Common myeloid progenitor, CD34-positive (primary cell): ENCODE measurements at regions not wholly inside any gene's neighbourhood (a gene's known extent, or its start where the extent isn't known, plus 50 kb on each side); places are given as distances from the start of the nearest gene placed in this dataset.

Experiments used
- CTCF ChIA-PET: fragments of 350-600 bp; sonication (Branson Sonifier 250); formaldehyde crosslinking; loops from one replicate; lab custom pipeline; 2021; ENCODE audit warnings: antibody characterized with exemption; lab: Charles Lee
- POLR2A ChIA-PET: fragments of 350-600 bp; sonication (Branson Sonifier 250); formaldehyde crosslinking; loops from one replicate; lab custom pipeline; 2021; ENCODE audit warnings: antibody characterized with exemption; lab: Charles Lee
- DNase-seq, 3 donors: peaks; one replicate each; pipeline versions ENCODE4 v3.0.0 to v3.0.0-alpha.2; 2013
- H3K27ac ChIP-seq, 2 experiments: 1 replicate in 1 of 2; 2 replicates in 1 of 2; pipeline ENCODE4 v1.7.0; 2013; ENCODE audit warnings: inconsistent platforms in 2 of 2, low read length in 2 of 2, mild to moderate bottlenecking in 2 of 2, low read depth in 1 of 2, moderate library complexity in 1 of 2; ENCODE audit not compliant: severe bottlenecking in 2 of 2, insufficient read depth in 1 of 2, poor library complexity in 1 of 2
- H3K27me3 ChIP-seq, 5 experiments: replicated peaks in 2 of 5; 1 replicate in 3 of 5; 2 replicates in 2 of 5; pipeline versions ENCODE4 v1.6.1 to v1.7.0; 2013; ENCODE audit warnings: low read length in 4 of 5, mild to moderate bottlenecking in 2 of 5, moderate library complexity in 2 of 5, inconsistent platforms in 1 of 5; ENCODE audit not compliant: insufficient read depth in 5 of 5, control insufficient read depth in 4 of 5
- H3K36me3 ChIP-seq, 4 experiments: 1 replicate in 2 of 4; 2 replicates in 2 of 4; pipeline versions ENCODE4 v1.6.1 to v1.7.0; 2013; ENCODE audit warnings: low read length in 3 of 4, control low read depth in 1 of 4, mild to moderate bottlenecking in 1 of 4; ENCODE audit not compliant: control insufficient read depth in 4 of 4, insufficient read depth in 4 of 4
- H3K4me1 ChIP-seq, 4 experiments: 1 replicate in 3 of 4; 2 replicates in 1 of 4; pipeline versions ENCODE4 v1.6.1 to v1.7.1; 2013; ENCODE audit warnings: low read length in 3 of 4, mild to moderate bottlenecking in 3 of 4, control low read depth in 1 of 4, inconsistent platforms in 1 of 4, moderate library complexity in 1 of 4; ENCODE audit not compliant: control insufficient read depth in 4 of 4, insufficient read depth in 4 of 4; ENCODE audit errors: control extremely low read depth in 1 of 4
- H3K4me3 ChIP-seq, 7 experiments: 1 replicate in 4 of 7; 2 replicates in 3 of 7; pipeline versions ENCODE4 v1.5.1 to v1.7.0; 2013; ENCODE audit warnings: mild to moderate bottlenecking in 7 of 7, low read length in 6 of 7, moderate library complexity in 6 of 7, inconsistent platforms in 2 of 7, low read depth in 2 of 7, control low read depth in 1 of 7; ENCODE audit not compliant: insufficient read depth in 4 of 7, control insufficient read depth in 1 of 7; ENCODE audit errors: extremely low read depth in 1 of 7
- H3K9me3 ChIP-seq, 5 experiments: 1 replicate in 4 of 5; 2 replicates in 1 of 5; pipeline versions ENCODE4 v1.6.1 to v1.7.1; 2013; ENCODE audit warnings: low read length in 4 of 5, mild to moderate bottlenecking in 2 of 5, inconsistent platforms in 1 of 5, low read depth in 1 of 5, moderate library complexity in 1 of 5; ENCODE audit not compliant: control insufficient read depth in 4 of 5, insufficient read depth in 2 of 5; ENCODE audit errors: control extremely low read depth in 1 of 5
- WGBS: methylation state at CpG from one replicate; pipeline ENCODE4 v1.1.5; 2013; ENCODE audit not compliant: insufficient coverage; 5-methylcytosine and 5-hydroxymethylcytosine counted together

- CTCF ChIA-PET = no interaction called here
- WGBS = no CpG with 5 or more reads among the region's 2 CpGs
Observed at GRCh38 chr14:48731260-48731659, 854.9 kb downstream of the RPS29 start.

GRCh38 chr14:48726080-48726642, 860.0 kb downstream of the RPS29 start:
- H3K4me1 ChIP-seq = no peaks in the 10 kb centered on the region
- H3K27ac ChIP-seq = no peak overlapping the region
- ChIA-PET CTCF (no interaction called here), POLR2A (no interaction called here)
- no peaks in the 10 kb centered on the region for H3K36me3 ChIP-seq
- H3K9me3 ChIP-seq = no peaks in the 10 kb centered on the region
- no peaks in the 10 kb centered on the region for H3K27me3 ChIP-seq
- H3K4me3 ChIP-seq = no peak overlapping the region
- 95% methylated on average over 6 of the region's 6 CpGs for WGBS
- no peak for DNase-seq

More at GRCh38 chr14:48731260-48731659, 854.9 kb downstream of the RPS29 start:
- Histone ChIP-seq H3K36me3 (no peaks in the 10 kb centered on the region), H3K27ac (no peak overlapping the region), H3K9me3 (peaks cover 0 to 2% (median 0%) of the 10 kb centered on the region in 5 experiments), H3K4me3 (no peak overlapping the region), H3K27me3 (no peaks in the 10 kb centered on the region), H3K4me1 (no peaks in the 10 kb centered on the region)
- POLR2A ChIA-PET = no interaction called here
- DNase-seq = no peak

DNA sequence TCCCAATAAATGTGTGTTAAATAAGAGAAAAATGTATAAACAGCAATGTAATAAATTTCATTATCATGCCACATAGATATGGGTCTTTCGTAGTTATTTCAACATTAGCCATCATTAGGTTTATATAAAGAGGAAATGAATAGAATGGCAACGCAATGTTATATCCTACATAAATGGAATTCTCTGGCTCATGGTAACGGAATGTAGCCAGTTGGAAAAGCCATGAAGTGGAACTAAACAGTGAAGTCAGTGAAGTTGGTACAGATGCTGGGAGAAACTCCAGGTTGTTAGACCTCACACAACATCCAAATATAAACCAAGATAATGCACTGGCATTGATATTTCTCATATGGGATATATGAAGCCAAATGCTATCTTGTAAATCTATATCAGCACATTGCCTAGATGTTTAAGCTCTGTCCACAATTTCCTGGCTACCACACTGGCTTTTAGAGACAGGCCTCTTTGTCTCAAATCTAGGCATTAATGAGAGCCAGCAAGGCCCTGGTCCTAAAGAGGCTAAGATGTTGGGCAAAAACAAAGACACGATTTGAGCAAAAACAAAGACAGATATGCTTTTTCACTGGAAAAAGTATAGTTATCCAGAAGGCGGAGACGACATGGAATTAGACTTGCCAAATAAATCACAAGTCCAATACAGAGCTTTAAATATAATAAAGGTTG, 861.0 kb downstream of the RPS29 start:
- ChIA-PET CTCF (no interaction called here), POLR2A (no interaction called here)
- Histone ChIP-seq H3K9me3 (no peaks in the 10 kb centered on the region), H3K4me1 (no peaks in the 10 kb centered on the region), H3K36me3 (no peaks in the 10 kb centered on the region), H3K27ac (no peak overlapping the region), H3K4me3 (no peak overlapping the region), H3K27me3 (no peaks in the 10 kb centered on the region)
- 100% methylated on average over 1 of the region's 6 CpGs for WGBS
- DNase-seq = no peak

DNA sequence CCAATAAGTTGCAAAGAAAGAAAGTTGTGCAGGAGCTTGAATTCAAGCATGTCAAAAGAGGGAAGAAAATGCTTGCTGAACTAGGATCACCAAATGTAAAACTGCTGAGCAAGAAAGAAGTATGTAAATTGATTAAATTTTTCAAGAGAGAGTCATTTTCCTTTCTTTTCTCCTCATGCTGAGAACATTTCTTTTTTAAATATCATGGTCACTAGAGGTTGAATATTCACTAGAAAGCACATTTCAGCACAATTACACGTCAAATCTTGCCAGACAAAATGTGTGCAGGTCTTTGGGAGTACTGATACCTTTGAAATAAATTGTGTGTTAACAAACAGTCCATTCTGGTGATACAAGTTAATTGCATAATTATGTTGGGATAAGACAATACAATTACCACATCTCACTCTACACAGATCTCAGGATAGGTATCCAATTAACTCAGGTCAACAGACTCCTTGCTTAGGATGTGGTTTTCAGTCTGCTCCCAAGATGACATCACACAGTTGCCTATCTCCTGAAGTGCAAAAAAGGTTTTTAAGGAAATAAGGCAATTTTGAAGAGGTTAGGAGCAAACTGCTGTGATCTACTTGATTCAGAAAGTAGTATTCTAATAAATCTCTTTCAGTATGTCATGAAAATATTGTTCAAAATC, 862.2 kb downstream of the RPS29 start:
- Histone ChIP-seq H3K36me3 (no peaks in the 10 kb centered on the region), H3K4me3 (no peak overlapping the region), H3K9me3 (no peaks in the 10 kb centered on the region), H3K27me3 (no peaks in the 10 kb centered on the region), H3K27ac (no peak overlapping the region), H3K4me1 (no peaks in the 10 kb centered on the region)
- no peak for DNase-seq
- no CpG with 5 or more reads among the region's 1 CpG for WGBS
- ChIA-PET CTCF (no interaction called here), POLR2A (no interaction called here)

DNA sequence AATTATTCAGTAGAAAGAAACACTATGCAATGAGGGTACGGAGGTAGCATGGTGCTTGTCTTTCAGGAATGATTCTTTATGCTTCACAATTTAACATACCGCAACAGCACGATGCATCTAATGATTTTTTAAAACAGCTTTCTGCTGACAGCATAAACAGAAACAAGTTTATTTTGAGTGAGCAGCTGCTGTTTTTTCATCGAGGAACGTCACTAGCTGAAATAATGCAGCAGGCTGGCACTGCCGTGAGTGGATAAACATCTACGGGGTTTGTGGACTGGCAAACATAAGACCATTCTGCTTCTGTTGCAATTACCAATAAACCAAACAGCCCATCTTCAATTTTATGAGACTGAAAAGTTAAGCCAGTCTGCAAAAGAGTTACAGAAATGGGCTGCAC, 871.8 kb downstream of the RPS29 start:
- 98% methylated on average over 7 of the region's 7 CpGs for WGBS
- Histone ChIP-seq H3K4me3 (no peak overlapping the region), H3K27me3 (no peaks in the 10 kb centered on the region), H3K36me3 (no peaks in the 10 kb centered on the region), H3K9me3 (no peaks in the 10 kb centered on the region), H3K27ac (no peak overlapping the region), H3K4me1 (no peaks in the 10 kb centered on the region)
- POLR2A ChIA-PET = no interaction called here
- DNase-seq = no peak
- CTCF ChIA-PET = no interaction called here

GRCh38 chr14:48710133-48710532, 876.0 kb downstream of the RPS29 start:
- DNase-seq = no peak
- ChIA-PET CTCF (no interaction called here), POLR2A (no interaction called here)
- Histone ChIP-seq H3K27me3 (no peaks in the 10 kb centered on the region), H3K27ac (no peak overlapping the region), H3K36me3 (no peaks in the 10 kb centered on the region), H3K4me1 (no peaks in the 10 kb centered on the region), H3K4me3 (no peak overlapping the region), H3K9me3 (no peaks in the 10 kb centered on the region)
- 89% methylated on average over 1 of the region's 1 CpG for WGBS

- no CpG with 5 or more reads among the region's 1 CpG for WGBS
- H3K36me3 ChIP-seq = no peaks in the 10 kb centered on the region
- no peak overlapping the region for H3K4me3 ChIP-seq
- ChIA-PET CTCF (no interaction called here), POLR2A (interaction anchor here (0.6 kb wide), 1 partner anchor 544 kb away, joined by 4 read pairs; no protein-coding TSS in a partner anchor)
- H3K9me3 ChIP-seq = no peaks in the 10 kb centered on the region
- DNase-seq = no peak
- no peak overlapping the region for H3K27ac ChIP-seq
- H3K4me1 ChIP-seq = no peaks in the 10 kb centered on the region
- H3K27me3 ChIP-seq = no peaks in the 10 kb centered on the region
Observed at GRCh38 chr14:48709277-48709785, 876.8 kb downstream of the RPS29 start.
